GM23338 (cell line): ENCODE measurements at regions not wholly inside any gene's neighbourhood (a gene's known extent, or its start where the extent isn't known, plus 50 kb on each side); places are given as distances from the start of the nearest gene placed in this dataset.

Experiments used
- ATAC-seq: fragments of 200-7000 bp; cut with Tn5 transposase; 3 replicates; pipeline ENCODE4 v1.9.1; 2020
- DNase-seq: peaks from one replicate; pipeline ENCODE4 v3.0.0-alpha.2; 2015; ENCODE audit warnings: low spot score
- H2AFZ ChIP-seq: fragments of 200-600 bp; sonication (generic); 2 replicates; pipeline ENCODE4 v1.8.0; 2016; ENCODE audit warnings: antibody characterized with exemption, mild to moderate bottlenecking, moderate library complexity
- H3F3A ChIP-seq: fragments of 200-600 bp; sonication (generic); replicated peaks from 2 replicates; pipeline ENCODE4 v1.8.0; 2017; ENCODE audit warnings: antibody characterized with exemption, mixed run types, low read depth
- H3K27ac ChIP-seq: fragments of 200-600 bp; sonication (generic); 2 replicates; pipeline ENCODE4 v1.6.1; 2016; ENCODE audit warnings: low read depth
- H3K27me3 ChIP-seq: fragments of 200-600 bp; sonication (generic); 2 replicates; pipeline ENCODE4 v1.8.0; 2016; ENCODE audit warnings: mild to moderate bottlenecking, mixed run types, moderate library complexity; ENCODE audit not compliant: insufficient read depth
- H3K36me3 ChIP-seq: fragments of 200-600 bp; sonication (generic); 2 replicates; pipeline ENCODE4 v1.8.0; 2016; ENCODE audit warnings: mild to moderate bottlenecking; ENCODE audit not compliant: insufficient read depth
- H3K4me1 ChIP-seq: fragments of 200-600 bp; sonication (generic); 2 replicates; pipeline ENCODE4 v1.8.0; 2016; ENCODE audit warnings: mild to moderate bottlenecking, moderate library complexity; ENCODE audit not compliant: insufficient read depth
- H3K4me2 ChIP-seq: fragments of 200-600 bp; sonication (generic); 2 replicates; pipeline ENCODE4 v1.7.1; 2017; ENCODE audit warnings: mixed run types
- H3K4me3 ChIP-seq: fragments of 200-600 bp; sonication (generic); 2 replicates; pipeline ENCODE4 v1.6.1; 2016; ENCODE audit warnings: mixed run types
- H3K79me2 ChIP-seq: fragments of 200-600 bp; sonication (generic); replicated peaks from 2 replicates; pipeline ENCODE4 v1.8.0; 2017; ENCODE audit warnings: mild to moderate bottlenecking; ENCODE audit not compliant: insufficient read depth
- H3K9me2 ChIP-seq: fragments of 200-600 bp; sonication (generic); 2 replicates; pipeline ENCODE4 v1.8.0; 2017; ENCODE audit not compliant: insufficient read depth
- H4K20me1 ChIP-seq: fragments of 200-600 bp; sonication (generic); replicated peaks from 2 replicates; pipeline ENCODE4 v1.8.0; 2017; ENCODE audit warnings: mild to moderate bottlenecking; ENCODE audit not compliant: insufficient read depth
- H3K27ac Mint-ChIP-seq: 2 replicates; pipeline ENCODE4 v1.8.0; 2020; ENCODE audit warnings: inconsistent platforms, mild to moderate bottlenecking, moderate library complexity, mixed read lengths
- H3K27me3 Mint-ChIP-seq: 3 replicates; pipeline ENCODE4 v1.8.0; 2022; ENCODE audit warnings: low read depth, mild to moderate bottlenecking, moderate library complexity, mixed read lengths, inconsistent platforms; ENCODE audit not compliant: insufficient read depth, poor library complexity
- H3K36me3 Mint-ChIP-seq: 3 replicates; pipeline ENCODE4 v1.8.0; 2021; ENCODE audit warnings: low read depth, mild to moderate bottlenecking, inconsistent platforms, moderate library complexity, mixed read lengths
- H3K4me1 Mint-ChIP-seq: 3 replicates; pipeline ENCODE4 v1.8.0; 2020; ENCODE audit warnings: mild to moderate bottlenecking, inconsistent platforms, mixed read lengths
- H3K4me3 Mint-ChIP-seq: 3 replicates; pipeline ENCODE4 v1.8.0; 2021; ENCODE audit warnings: moderate library complexity, mild to moderate bottlenecking, inconsistent platforms, mixed read lengths
- H3K9me3 Mint-ChIP-seq: 3 replicates; pipeline ENCODE4 v1.8.0; 2020; ENCODE audit warnings: moderate library complexity, mild to moderate bottlenecking, inconsistent platforms, mixed read lengths
- CREB1 ChIP-seq: fragments of 250-450 bp; sonication (Bioruptor Pico); IDR thresholded peaks from 2 replicates; pipeline ENCODE4 v1.5.0; 2020; ENCODE audit warnings: low read depth, mild to moderate bottlenecking, moderate library complexity
- EZH2 ChIP-seq: fragments of 200-600 bp; sonication (generic); IDR thresholded peaks from one replicate; pipeline ENCODE4 v1.8.0; 2017; ENCODE audit warnings: antibody characterized with exemption, mild to moderate bottlenecking, low read depth; ENCODE audit not compliant: unreplicated experiment
- JUNB ChIP-seq: IDR thresholded peaks from one replicate; pipeline ENCODE4 v1.6.1; 2016; ENCODE audit warnings: antibody characterized with exemption; ENCODE audit not compliant: unreplicated experiment
- NANOG ChIP-seq: IDR thresholded peaks from 2 replicates; pipeline ENCODE4 v1.6.1; 2016; ENCODE audit warnings: antibody characterized with exemption, borderline replicate concordance
- POLR2AphosphoS5 ChIP-seq: IDR thresholded peaks from 2 replicates; pipeline ENCODE4 v1.6.1; 2016; ENCODE audit warnings: antibody characterized with exemption, low read depth
- STAT1 ChIP-seq: IDR thresholded peaks from one replicate; pipeline ENCODE4 v1.6.1; 2016; ENCODE audit warnings: antibody characterized with exemption; ENCODE audit not compliant: unreplicated experiment
- ZNF114 ChIP-seq: fragments of 250-450 bp; sonication (Bioruptor Pico); IDR thresholded peaks from 2 replicates; pipeline ENCODE4 v1.5.0; 2020; ENCODE audit warnings: mild to moderate bottlenecking, moderate library complexity
- TF ChIP-seq, protein P1 (sequence below): fragments of 250-450 bp; sonication (Bioruptor Pico); IDR thresholded peaks from 2 replicates; pipeline ENCODE4 v1.5.0; 2020; ENCODE audit warnings: mild to moderate bottlenecking, moderate library complexity
- TF ChIP-seq, protein P2 (sequence below): IDR thresholded peaks from one replicate; pipeline ENCODE4 v1.6.1; 2018; ENCODE audit warnings: antibody characterized with exemption; ENCODE audit not compliant: unreplicated experiment

DNA sequence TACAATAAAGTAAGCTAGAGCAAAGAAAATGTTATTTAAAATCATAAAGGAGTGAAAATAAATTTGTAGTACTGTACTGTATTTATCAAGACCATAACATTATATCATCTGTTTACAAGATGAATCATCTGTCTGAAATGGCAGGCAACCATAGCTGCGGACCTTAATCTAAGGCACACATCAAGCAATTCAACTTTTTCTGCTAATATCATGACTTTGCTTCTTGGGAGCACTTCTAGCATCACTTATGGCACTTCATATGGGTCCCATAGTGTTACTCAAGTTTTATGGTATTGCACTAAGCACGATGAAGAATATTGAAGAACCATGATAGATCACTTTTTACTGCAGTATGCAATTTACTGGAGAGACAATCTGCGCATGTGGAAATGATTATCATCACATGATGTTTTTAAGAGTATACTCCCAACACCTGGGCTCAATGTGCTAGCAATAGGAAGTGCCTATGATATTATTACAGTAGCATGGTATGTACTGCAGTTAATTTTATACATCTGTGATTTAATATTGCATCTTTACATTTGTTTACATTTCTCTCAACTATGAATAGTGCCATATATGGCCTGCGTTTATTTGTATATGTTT lies 137.7 kb upstream of the NECTIN3 start:
- ATAC-seq (no peak), DNase-seq (no peak)
- Histone ChIP-seq H4K20me1 (no peaks in the 10 kb centered on the region), H2AFZ (no peak overlapping the region), H3K4me3 (no peak overlapping the region), H3F3A (no peaks in the 10 kb centered on the region), H3K4me2 (no peak overlapping the region), H3K9me2 (no peaks in the 10 kb centered on the region), H3K27ac (no peak overlapping the region), H3K4me1 (no peaks in the 10 kb centered on the region), H3K79me2 (no peaks in the 10 kb centered on the region), H3K36me3 (no peaks in the 10 kb centered on the region), H3K27me3 (no peaks in the 10 kb centered on the region)
- no peaks in the 10 kb centered on the region for H3K27me3 Mint-ChIP-seq
- H3K27ac Mint-ChIP-seq, result no peak overlapping the region
- no peak for TF ChIP-seq EZH2
- H3K9me3 Mint-ChIP-seq, result no peaks in the 10 kb centered on the region
- no peak overlapping the region for H3K4me3 Mint-ChIP-seq
- H3K36me3 Mint-ChIP-seq, result no peaks in the 10 kb centered on the region
- no peaks in the 10 kb centered on the region for H3K4me1 Mint-ChIP-seq

DNA sequence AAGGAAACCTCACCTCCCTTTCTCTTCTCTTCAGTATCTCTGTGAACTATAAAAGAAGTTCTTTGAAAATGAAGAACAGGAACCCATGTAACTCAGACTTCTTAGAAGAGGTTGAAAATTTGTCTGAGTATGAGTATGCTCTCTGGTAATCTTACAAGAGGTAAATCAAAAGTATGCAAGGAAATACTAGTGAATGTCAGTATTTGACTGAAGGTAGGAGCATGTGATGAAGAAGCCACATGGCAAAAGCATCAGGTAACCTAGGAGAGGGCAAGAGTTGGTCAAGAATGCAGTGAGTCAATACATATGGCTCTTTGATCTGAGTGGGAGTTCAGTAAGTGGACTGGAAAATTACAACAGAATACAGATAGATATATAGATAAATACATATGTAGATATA lies 133.0 kb upstream of the NECTIN3 start:
- no peak for DNase-seq
- H3K4me1 ChIP-seq, result no peaks in the 10 kb centered on the region
- no peak for ATAC-seq
- Mint-ChIP-seq H3K27ac (no peak overlapping the region), H3K4me3 (no peak overlapping the region), H3K27me3 (no peaks in the 10 kb centered on the region), H3K9me3 (no peaks in the 10 kb centered on the region; the same call in 2 of the 3 replicates), H3K4me1 (no peaks in the 10 kb centered on the region), H3K36me3 (no peaks in the 10 kb centered on the region)
- H3K9me2 ChIP-seq, result no peaks in the 10 kb centered on the region; the same call in none of the 2 replicates
- no peak overlapping the region for H2AFZ ChIP-seq
- H3K27me3 ChIP-seq, result no peaks in the 10 kb centered on the region
- TF ChIP-seq, protein P1, sequence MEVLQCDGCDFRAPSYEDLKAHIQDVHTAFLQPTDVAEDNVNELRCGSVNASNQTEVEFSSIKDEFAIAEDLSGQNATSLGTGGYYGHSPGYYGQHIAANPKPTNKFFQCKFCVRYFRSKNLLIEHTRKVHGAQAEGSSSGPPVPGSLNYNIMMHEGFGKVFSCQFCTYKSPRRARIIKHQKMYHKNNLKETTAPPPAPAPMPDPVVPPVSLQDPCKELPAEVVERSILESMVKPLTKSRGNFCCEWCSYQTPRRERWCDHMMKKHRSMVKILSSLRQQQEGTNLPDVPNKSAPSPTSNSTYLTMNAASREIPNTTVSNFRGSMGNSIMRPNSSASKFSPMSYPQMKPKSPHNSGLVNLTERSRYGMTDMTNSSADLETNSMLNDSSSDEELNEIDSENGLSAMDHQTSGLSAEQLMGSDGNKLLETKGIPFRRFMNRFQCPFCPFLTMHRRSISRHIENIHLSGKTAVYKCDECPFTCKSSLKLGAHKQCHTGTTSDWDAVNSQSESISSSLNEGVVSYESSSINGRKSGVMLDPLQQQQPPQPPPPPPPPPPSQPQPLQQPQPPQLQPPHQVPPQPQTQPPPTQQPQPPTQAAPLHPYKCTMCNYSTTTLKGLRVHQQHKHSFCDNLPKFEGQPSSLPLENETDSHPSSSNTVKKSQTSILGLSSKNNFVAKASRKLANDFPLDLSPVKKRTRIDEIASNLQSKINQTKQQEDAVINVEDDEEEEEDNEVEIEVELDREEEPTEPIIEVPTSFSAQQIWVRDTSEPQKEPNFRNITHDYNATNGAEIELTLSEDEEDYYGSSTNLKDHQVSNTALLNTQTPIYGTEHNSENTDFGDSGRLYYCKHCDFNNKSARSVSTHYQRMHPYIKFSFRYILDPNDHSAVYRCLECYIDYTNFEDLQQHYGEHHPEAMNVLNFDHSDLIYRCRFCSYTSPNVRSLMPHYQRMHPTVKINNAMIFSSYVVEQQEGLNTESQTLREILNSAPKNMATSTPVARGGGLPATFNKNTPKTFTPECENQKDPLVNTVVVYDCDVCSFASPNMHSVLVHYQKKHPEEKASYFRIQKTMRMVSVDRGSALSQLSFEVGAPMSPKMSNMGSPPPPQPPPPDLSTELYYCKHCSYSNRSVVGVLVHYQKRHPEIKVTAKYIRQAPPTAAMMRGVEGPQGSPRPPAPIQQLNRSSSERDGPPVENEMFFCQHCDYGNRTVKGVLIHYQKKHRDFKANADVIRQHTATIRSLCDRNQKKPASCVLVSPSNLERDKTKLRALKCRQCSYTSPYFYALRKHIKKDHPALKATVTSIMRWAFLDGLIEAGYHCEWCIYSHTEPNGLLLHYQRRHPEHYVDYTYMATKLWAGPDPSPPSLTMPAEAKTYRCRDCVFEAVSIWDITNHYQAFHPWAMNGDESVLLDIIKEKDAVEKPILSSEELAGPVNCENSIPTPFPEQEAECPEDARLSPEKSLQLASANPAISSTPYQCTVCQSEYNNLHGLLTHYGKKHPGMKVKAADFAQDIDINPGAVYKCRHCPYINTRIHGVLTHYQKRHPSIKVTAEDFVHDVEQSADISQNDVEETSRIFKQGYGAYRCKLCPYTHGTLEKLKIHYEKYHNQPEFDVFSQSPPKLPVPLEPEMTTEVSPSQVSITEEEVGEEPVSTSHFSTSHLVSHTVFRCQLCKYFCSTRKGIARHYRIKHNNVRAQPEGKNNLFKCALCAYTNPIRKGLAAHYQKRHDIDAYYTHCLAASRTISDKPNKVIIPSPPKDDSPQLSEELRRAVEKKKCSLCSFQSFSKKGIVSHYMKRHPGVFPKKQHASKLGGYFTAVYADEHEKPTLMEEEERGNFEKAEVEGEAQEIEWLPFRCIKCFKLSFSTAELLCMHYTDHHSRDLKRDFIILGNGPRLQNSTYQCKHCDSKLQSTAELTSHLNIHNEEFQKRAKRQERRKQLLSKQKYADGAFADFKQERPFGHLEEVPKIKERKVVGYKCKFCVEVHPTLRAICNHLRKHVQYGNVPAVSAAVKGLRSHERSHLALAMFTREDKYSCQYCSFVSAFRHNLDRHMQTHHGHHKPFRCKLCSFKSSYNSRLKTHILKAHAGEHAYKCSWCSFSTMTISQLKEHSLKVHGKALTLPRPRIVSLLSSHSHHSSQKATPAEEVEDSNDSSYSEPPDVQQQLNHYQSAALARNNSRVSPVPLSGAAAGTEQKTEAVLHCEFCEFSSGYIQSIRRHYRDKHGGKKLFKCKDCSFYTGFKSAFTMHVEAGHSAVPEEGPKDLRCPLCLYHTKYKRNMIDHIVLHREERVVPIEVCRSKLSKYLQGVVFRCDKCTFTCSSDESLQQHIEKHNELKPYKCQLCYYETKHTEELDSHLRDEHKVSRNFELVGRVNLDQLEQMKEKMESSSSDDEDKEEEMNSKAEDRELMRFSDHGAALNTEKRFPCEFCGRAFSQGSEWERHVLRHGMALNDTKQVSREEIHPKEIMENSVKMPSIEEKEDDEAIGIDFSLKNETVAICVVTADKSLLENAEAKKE (CRISPR knock-in tag), result no peak
- TF ChIP-seq, protein P2, sequence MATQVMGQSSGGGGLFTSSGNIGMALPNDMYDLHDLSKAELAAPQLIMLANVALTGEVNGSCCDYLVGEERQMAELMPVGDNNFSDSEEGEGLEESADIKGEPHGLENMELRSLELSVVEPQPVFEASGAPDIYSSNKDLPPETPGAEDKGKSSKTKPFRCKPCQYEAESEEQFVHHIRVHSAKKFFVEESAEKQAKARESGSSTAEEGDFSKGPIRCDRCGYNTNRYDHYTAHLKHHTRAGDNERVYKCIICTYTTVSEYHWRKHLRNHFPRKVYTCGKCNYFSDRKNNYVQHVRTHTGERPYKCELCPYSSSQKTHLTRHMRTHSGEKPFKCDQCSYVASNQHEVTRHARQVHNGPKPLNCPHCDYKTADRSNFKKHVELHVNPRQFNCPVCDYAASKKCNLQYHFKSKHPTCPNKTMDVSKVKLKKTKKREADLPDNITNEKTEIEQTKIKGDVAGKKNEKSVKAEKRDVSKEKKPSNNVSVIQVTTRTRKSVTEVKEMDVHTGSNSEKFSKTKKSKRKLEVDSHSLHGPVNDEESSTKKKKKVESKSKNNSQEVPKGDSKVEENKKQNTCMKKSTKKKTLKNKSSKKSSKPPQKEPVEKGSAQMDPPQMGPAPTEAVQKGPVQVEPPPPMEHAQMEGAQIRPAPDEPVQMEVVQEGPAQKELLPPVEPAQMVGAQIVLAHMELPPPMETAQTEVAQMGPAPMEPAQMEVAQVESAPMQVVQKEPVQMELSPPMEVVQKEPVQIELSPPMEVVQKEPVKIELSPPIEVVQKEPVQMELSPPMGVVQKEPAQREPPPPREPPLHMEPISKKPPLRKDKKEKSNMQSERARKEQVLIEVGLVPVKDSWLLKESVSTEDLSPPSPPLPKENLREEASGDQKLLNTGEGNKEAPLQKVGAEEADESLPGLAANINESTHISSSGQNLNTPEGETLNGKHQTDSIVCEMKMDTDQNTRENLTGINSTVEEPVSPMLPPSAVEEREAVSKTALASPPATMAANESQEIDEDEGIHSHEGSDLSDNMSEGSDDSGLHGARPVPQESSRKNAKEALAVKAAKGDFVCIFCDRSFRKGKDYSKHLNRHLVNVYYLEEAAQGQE, result no peak
- no peak for TF ChIP-seq CREB1
- no peak for TF ChIP-seq ZNF114 (CRISPR knock-in tag)
- TF ChIP-seq NANOG, result no peak
- no peak for TF ChIP-seq JUNB
- no peak for TF ChIP-seq STAT1
- TF ChIP-seq POLR2AphosphoS5, result no peak
- H3K4me2 ChIP-seq, result no peak overlapping the region
- no peaks in the 10 kb centered on the region for H3K36me3 ChIP-seq
- no peaks in the 10 kb centered on the region for H3K79me2 ChIP-seq
- no peak overlapping the region for H3K4me3 ChIP-seq
- no peak overlapping the region for H3K27ac ChIP-seq
- no peaks in the 10 kb centered on the region for H3F3A ChIP-seq
- no peaks in the 10 kb centered on the region for H4K20me1 ChIP-seq
